Gastroesophageal sphincter (tissue), 3 donors: ENCODE measurements at regions not wholly inside any gene's neighbourhood (a gene's known extent, or its start where the extent isn't known, plus 50 kb on each side); places are given as distances from the start of the nearest gene placed in this dataset.

Source experiments
- POLR2A ChIP-seq, 2 donors: fragments of 450-650 bp; IDR thresholded peaks; one replicate each; pipeline ENCODE4 v1.6.1; 2017; ENCODE audit warnings: antibody characterized with exemption in 2 of 2, mild to moderate bottlenecking in 2 of 2, moderate library complexity in 1 of 2
- TF ChIP-seq, protein P1 (sequence below), 4 experiments: fragments of 200-600 bp in 2 of 4; fragments of 450-650 bp in 2 of 4; sonication (generic) in 1 of 4; IDR thresholded peaks; one replicate each; pipeline ENCODE4 v1.5.1; 2017 to 2019; ENCODE audit warnings: antibody characterized with exemption in 4 of 4, mild to moderate bottlenecking in 2 of 4, moderate library complexity in 2 of 4

DNA sequence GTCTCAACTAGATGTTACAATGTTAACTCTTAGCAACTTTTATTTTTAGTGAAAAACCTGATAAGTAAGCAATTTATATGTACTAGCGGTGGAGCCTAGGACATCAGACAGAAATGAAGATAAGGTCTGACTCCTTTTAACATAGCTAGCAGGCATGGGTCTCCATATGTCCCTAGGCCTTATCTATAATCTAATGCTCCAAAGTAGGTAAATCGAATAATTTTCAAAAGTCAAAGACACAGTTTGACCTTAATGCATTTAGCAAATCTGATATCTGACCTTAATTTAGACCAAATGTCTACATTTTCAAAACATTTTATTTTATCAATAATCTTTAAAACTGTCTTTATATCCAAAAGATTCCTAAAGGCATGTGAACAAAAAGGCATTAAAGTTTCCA is 305.0 kb upstream of the CCNH start:
- TF ChIP-seq, protein P1, sequence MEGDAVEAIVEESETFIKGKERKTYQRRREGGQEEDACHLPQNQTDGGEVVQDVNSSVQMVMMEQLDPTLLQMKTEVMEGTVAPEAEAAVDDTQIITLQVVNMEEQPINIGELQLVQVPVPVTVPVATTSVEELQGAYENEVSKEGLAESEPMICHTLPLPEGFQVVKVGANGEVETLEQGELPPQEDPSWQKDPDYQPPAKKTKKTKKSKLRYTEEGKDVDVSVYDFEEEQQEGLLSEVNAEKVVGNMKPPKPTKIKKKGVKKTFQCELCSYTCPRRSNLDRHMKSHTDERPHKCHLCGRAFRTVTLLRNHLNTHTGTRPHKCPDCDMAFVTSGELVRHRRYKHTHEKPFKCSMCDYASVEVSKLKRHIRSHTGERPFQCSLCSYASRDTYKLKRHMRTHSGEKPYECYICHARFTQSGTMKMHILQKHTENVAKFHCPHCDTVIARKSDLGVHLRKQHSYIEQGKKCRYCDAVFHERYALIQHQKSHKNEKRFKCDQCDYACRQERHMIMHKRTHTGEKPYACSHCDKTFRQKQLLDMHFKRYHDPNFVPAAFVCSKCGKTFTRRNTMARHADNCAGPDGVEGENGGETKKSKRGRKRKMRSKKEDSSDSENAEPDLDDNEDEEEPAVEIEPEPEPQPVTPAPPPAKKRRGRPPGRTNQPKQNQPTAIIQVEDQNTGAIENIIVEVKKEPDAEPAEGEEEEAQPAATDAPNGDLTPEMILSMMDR (IDR thresholded peaks at IDR 0.05), result no peak
- no peak for TF ChIP-seq POLR2A (IDR thresholded peaks at IDR 0.05)
